Smooth muscle cell (in vitro differentiated cells): ENCODE measurements at regions not wholly inside any gene's neighbourhood (a gene's known extent, or its start where the extent isn't known, plus 50 kb on each side); places are given as distances from the start of the nearest gene placed in this dataset.

Source experiments
- DNase-seq: peaks from one replicate; lab custom pipeline; 2025; ENCODE audit not compliant: unreplicated experiment; lab: John Stamatoyannopoulos, UW
- H2AFZ ChIP-seq: fragments of 200-600 bp; sonication (generic); 2 replicates; pipeline ENCODE4 v1.6.0; 2016; ENCODE audit warnings: antibody characterized with exemption, low read depth, mild to moderate bottlenecking
- H3F3A ChIP-seq: fragments of 200-600 bp; sonication (generic); 2 replicates; pipeline ENCODE4 v1.6.0; 2017; ENCODE audit warnings: antibody characterized with exemption, low read depth
- H3K27ac ChIP-seq: fragments of 200-600 bp; sonication (generic); 2 replicates; pipeline ENCODE4 v1.5.1; 2016; ENCODE audit warnings: low read depth, mild to moderate bottlenecking
- H3K27me3 ChIP-seq: fragments of 200-600 bp; sonication (generic); 2 replicates; pipeline ENCODE4 v1.6.1; 2016; ENCODE audit warnings: low read depth, mild to moderate bottlenecking
- H3K36me3 ChIP-seq: fragments of 200-600 bp; sonication (generic); 2 replicates; pipeline ENCODE4 v1.5.1; 2016; ENCODE audit warnings: low read depth
- H3K4me1 ChIP-seq: fragments of 200-600 bp; sonication (generic); 2 replicates; pipeline ENCODE4 v1.5.1; 2016; ENCODE audit warnings: low read depth
- H3K4me2 ChIP-seq: fragments of 200-600 bp; sonication (generic); 2 replicates; pipeline ENCODE4 v1.6.0; 2016; ENCODE audit warnings: mild to moderate bottlenecking
- H3K4me3 ChIP-seq: fragments of 200-600 bp; sonication (generic); 2 replicates; pipeline ENCODE4 v1.5.1; 2016; ENCODE audit warnings: mild to moderate bottlenecking
- H3K79me2 ChIP-seq: fragments of 200-600 bp; sonication (generic); 2 replicates; pipeline ENCODE4 v1.6.0; 2016; ENCODE audit warnings: low read depth, mild to moderate bottlenecking
- H3K9ac ChIP-seq: fragments of 200-600 bp; sonication (generic); 2 replicates; pipeline ENCODE4 v1.6.0; 2016; ENCODE audit warnings: low read depth
- H3K9me3 ChIP-seq: fragments of 200-600 bp; sonication (generic); replicated peaks from 2 replicates; pipeline ENCODE4 v1.5.1; 2016; ENCODE audit warnings: low read depth
- H4K20me1 ChIP-seq: fragments of 200-600 bp; sonication (generic); 2 replicates; pipeline ENCODE4 v1.6.0; 2016; ENCODE audit warnings: low read depth
- WGBS: methylation state at CpG from one replicate; pipeline ENCODE4 v1.1.7; 2016; ENCODE audit warnings: low lambda C conversion rate; 5-methylcytosine and 5-hydroxymethylcytosine counted together
- TF ChIP-seq, protein P1 (sequence below): fragments of 200-600 bp; sonication (generic); IDR thresholded peaks from 2 replicates; pipeline ENCODE4 v1.5.1; 2017; ENCODE audit warnings: borderline replicate concordance, mild to moderate bottlenecking, antibody characterized with exemption; ENCODE audit not compliant: insufficient read depth, poor library complexity, severe bottlenecking

DNA sequence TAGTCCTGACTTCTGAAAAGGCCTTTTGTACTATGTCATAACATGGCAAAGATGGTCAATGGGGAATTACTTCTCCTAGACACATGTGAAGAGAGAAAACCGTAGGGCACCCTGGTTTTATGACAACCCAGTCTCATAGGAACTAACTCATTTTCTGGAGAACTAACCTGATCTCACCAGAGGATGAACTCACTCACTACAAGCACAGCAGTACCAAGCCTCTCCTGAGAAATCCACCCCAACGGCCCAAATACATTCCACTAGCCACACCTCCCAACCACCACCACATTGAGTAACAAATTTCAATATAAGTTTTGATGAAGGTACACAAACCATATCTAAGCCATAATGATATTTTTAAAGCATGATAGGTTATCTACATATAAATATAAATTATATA lies 909.3 kb upstream of the CDH10 start:
- no peaks in the 10 kb centered on the region for H3K36me3 ChIP-seq
- no peaks in the 10 kb centered on the region for H3K9me3 ChIP-seq
- H3K27ac ChIP-seq = no peak overlapping the region
- no peaks in the 10 kb centered on the region for H3K79me2 ChIP-seq
- no peak overlapping the region for H3K4me3 ChIP-seq
- H3K4me2 ChIP-seq = no peak overlapping the region
- WGBS = 67% methylated on average over 2 of the region's 2 CpGs
- H3F3A ChIP-seq = no peaks in the 10 kb centered on the region
- no peak for DNase-seq
- no peaks in the 10 kb centered on the region for H3K27me3 ChIP-seq
- TF ChIP-seq, protein P1, sequence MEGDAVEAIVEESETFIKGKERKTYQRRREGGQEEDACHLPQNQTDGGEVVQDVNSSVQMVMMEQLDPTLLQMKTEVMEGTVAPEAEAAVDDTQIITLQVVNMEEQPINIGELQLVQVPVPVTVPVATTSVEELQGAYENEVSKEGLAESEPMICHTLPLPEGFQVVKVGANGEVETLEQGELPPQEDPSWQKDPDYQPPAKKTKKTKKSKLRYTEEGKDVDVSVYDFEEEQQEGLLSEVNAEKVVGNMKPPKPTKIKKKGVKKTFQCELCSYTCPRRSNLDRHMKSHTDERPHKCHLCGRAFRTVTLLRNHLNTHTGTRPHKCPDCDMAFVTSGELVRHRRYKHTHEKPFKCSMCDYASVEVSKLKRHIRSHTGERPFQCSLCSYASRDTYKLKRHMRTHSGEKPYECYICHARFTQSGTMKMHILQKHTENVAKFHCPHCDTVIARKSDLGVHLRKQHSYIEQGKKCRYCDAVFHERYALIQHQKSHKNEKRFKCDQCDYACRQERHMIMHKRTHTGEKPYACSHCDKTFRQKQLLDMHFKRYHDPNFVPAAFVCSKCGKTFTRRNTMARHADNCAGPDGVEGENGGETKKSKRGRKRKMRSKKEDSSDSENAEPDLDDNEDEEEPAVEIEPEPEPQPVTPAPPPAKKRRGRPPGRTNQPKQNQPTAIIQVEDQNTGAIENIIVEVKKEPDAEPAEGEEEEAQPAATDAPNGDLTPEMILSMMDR = no peak
- H2AFZ ChIP-seq = no peak overlapping the region
- no peak overlapping the region for H3K9ac ChIP-seq
- H4K20me1 ChIP-seq = no peaks in the 10 kb centered on the region
- no peaks in the 10 kb centered on the region for H3K4me1 ChIP-seq

DNA sequence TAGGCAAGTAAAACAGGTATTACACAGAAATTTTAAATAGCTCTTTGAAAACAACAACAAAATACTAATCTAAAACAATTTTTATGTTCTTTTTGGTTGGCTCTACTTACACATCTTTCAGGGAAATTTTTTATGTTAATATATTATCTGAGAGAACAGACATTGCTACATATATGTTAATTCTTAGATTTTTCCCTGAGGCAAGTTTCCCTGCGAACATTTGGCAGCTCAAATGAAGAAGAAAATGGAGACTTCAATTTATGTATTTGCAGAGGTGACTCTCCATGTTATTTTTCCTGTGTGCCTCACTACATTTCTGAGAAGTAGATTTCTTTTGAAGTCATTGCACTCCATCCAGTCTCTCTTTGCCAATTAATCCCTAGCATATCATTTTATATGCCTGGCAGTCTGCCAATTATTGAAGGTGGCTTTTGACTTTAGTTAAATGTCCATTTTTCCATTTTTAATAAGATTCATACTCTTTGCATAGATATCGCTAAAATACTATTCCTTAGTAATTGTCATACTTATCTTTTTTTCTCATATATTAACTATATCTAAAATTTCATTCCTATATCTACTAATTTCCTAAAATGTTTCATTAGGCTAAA lies 908.2 kb upstream of the CDH10 start:
- DNase-seq = no peak
- Histone ChIP-seq H3K9ac (no peak overlapping the region), H3K4me3 (no peak overlapping the region), H3K27ac (no peak overlapping the region), H3K4me2 (no peak overlapping the region), H3K79me2 (no peaks in the 10 kb centered on the region), H2AFZ (no peak overlapping the region), H3K36me3 (no peaks in the 10 kb centered on the region), H3K27me3 (no peaks in the 10 kb centered on the region), H3K4me1 (no peaks in the 10 kb centered on the region), H3F3A (no peaks in the 10 kb centered on the region), H3K9me3 (no peaks in the 10 kb centered on the region), H4K20me1 (no peaks in the 10 kb centered on the region)
- 87% methylated on average over 2 of the region's 2 CpGs for WGBS
- TF ChIP-seq, protein P1 = no peak

DNA sequence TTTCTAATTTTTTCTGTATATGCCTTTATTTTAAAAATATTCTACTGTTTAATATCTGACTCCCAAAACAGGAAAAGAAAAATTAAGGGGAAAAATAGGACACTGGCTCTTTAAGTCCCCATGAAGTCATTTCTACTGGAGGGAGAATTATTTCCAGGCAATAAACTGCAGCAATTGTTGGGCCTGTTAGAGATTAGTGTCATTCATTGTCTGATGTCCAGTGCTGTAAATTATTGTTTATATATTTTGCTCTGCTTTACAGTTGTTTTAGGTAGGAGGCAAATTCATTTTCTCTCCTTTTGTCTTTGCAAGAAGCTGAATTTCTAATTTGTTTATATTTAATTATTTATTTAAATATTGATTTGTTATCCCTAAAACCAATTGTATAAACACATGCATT lies 906.0 kb upstream of the CDH10 start:
- no peak overlapping the region for H3K4me3 ChIP-seq
- TF ChIP-seq, protein P1 = no peak

DNA sequence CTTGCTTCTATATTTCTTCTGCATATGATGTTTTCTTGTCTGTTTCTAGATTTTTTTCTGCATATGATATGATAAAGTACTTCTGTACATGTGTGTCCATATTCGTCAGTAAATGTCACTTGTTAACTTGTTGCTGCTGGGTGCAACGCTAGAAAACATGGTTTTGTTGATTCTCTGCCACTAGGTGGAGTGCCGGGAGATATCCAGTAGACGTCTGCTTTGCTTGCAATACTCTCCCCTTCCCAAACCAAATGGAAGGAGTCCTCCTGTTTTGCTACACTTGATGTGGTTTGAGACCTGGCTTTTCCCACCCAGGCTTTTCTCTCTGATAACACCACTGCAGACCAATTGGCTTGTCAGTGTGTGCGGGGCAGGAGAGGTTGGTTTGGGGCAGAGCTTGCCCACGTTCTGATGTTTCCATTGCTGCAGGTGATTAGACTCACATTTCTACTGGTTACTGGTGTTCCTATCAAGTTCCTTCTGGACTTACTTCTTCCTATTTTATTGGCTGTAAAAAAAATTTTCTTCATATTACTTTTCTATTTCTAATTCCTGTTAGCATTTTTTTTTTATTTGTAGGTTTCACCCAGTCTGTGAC lies 900.0 kb upstream of the CDH10 start:
- no peaks in the 10 kb centered on the region for H3K79me2 ChIP-seq
- TF ChIP-seq, protein P1 = peak; percentile 65
- 28% methylated on average over 6 of the region's 6 CpGs for WGBS

More for the DNA sequence above, 906.0 kb upstream of the CDH10 start:
- Histone ChIP-seq H3K27me3 (no peaks in the 10 kb centered on the region), H3K4me2 (no peak overlapping the region), H3K27ac (no peak overlapping the region), H3K4me1 (no peaks in the 10 kb centered on the region), H2AFZ (no peak overlapping the region), H3F3A (no peaks in the 10 kb centered on the region), H3K36me3 (no peaks in the 10 kb centered on the region), H3K9me3 (no peaks in the 10 kb centered on the region), H4K20me1 (no peaks in the 10 kb centered on the region), H3K9ac (no peak overlapping the region), H3K79me2 (no peaks in the 10 kb centered on the region)
- DNase-seq = no peak

More for the DNA sequence above, 900.0 kb upstream of the CDH10 start:
- H3K4me3 ChIP-seq = no peak overlapping the region
- H3K9ac ChIP-seq = no peak overlapping the region
- DNase-seq = no peak
- no peaks in the 10 kb centered on the region for H3F3A ChIP-seq
- H2AFZ ChIP-seq = no peak overlapping the region
- no peaks in the 10 kb centered on the region for H3K36me3 ChIP-seq
- no peaks in the 10 kb centered on the region for H3K4me1 ChIP-seq
- no peaks in the 10 kb centered on the region for H3K9me3 ChIP-seq
- peak overlapping the region; percentile 55 for H3K4me2 ChIP-seq
- no peak overlapping the region for H3K27ac ChIP-seq
- H4K20me1 ChIP-seq = no peaks in the 10 kb centered on the region
- no peaks in the 10 kb centered on the region for H3K27me3 ChIP-seq
